ENCODE measurements at regions not wholly inside any gene's neighbourhood (a gene's known extent, or its start where the extent isn't known, plus 50 kb on each side); places are given as distances from the start of the nearest gene placed in this dataset.

GRCh38 chr21:14603202-14603601, 57.1 kb upstream of the SAMSN1 start:
- Mint-ChIP-seq H3K27me3 (ENCODE audit: low read depth) (no peaks in the 10 kb centered on the region), H3K9me3 (no peaks in the 10 kb centered on the region), H3K4me1 (no peaks in the 10 kb centered on the region)

DNA sequence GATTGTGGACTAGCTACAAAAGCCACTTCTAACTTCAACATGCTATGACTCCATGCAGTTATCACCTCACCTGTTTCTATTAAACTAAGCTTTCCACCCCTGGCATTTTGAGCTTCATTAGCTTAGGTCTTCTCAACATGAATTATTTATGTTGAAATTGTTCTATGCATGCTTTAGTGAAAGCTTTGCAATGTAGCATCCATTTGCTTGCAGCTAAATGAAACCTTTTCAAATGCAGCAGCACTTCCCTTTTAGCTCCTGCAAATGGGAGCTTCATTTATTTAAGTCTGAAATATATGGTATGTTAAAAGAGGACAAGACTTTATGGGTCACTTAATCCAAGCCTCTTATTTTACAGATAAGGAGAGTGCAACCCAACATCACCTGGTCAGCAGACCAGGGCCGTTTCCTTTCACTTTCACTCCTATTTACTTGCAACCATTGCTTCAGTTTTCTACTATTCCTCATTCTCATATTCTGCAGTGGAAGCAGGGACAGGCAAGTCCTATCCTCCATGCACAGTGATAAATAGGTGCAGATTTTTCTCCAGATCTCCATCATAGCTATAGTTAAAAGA, 56.4 kb upstream of the SAMSN1 start:
- H3K36me3 Mint-ChIP-seq (ENCODE audit: low read depth): no peaks in the 10 kb centered on the region
- TF ChIP-seq CTCF (conservative IDR thresholded peaks at IDR 0.05): no peak
- no peak for DNase-seq (ENCODE audit: low read depth, low spot score)
- H3K27me3 Mint-ChIP-seq (ENCODE audit: low read depth): no peaks in the 10 kb centered on the region
- no peaks in the 10 kb centered on the region for H3K4me1 Mint-ChIP-seq
- H3K27ac Mint-ChIP-seq (ENCODE audit: unreplicated experiment): no peak overlapping the region
- no peaks in the 10 kb centered on the region for H3K9me3 Mint-ChIP-seq
- no peak overlapping the region for H3K4me3 Mint-ChIP-seq

More at GRCh38 chr21:14603202-14603601, 57.1 kb upstream of the SAMSN1 start:
- no peak for DNase-seq (ENCODE audit: low read depth, low spot score)
- Mint-ChIP-seq H3K27ac (ENCODE audit: unreplicated experiment) (no peak overlapping the region), H3K36me3 (ENCODE audit: low read depth) (no peaks in the 10 kb centered on the region), H3K4me3 (no peak overlapping the region)
- TF ChIP-seq CTCF (conservative IDR thresholded peaks at IDR 0.05): no peak

DNA sequence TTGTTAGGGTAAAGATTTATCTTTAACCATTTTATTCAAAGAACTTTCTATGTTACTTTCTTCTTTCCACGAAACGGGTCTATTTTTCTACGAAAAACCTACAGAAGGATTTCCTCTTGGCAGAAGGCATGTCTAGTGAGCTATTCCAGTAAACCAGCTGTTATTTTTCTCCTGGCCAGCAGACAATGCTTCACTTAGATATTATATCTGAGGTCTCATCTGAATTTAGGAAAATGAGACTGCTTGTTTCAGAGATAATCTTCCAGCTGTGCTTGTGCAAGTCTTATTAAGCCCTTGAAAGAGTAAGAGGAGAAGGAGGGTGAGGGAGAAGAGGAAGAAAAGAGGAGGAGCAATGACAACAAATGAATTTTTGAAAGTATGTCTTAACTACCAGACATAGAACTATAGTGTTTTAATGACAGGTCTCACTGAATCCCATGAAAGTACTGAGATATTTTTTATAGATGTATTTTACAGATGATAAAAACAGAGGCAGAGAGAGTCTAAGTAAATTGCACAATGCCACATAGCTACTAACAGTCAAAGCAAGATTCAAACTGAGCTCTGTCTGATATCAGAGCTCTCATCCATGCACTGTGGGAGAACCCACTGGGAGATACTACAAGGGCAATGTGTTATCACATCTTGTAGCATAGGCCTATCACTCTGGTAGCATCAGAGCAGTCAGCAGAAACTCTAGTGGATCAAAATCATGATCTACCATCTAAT, 54.6 kb upstream of the SAMSN1 start:
- H3K36me3 Mint-ChIP-seq (ENCODE audit: low read depth): no peaks in the 10 kb centered on the region
- DNase-seq (ENCODE audit: low read depth, low spot score): no peak
- H3K9me3 Mint-ChIP-seq: no peaks in the 10 kb centered on the region
- TF ChIP-seq CTCF (conservative IDR thresholded peaks at IDR 0.05): no peak
- H3K4me1 Mint-ChIP-seq: no peaks in the 10 kb centered on the region
- no peaks in the 10 kb centered on the region for H3K27me3 Mint-ChIP-seq (ENCODE audit: low read depth)
- H3K4me3 Mint-ChIP-seq: no peak overlapping the region
- H3K27ac Mint-ChIP-seq (ENCODE audit: unreplicated experiment): no peak overlapping the region

- no peaks in the 10 kb centered on the region for H3K27me3 Mint-ChIP-seq (ENCODE audit: low read depth)
- no peak for TF ChIP-seq CTCF (conservative IDR thresholded peaks at IDR 0.05)
- no peak overlapping the region for H3K27ac Mint-ChIP-seq (ENCODE audit: unreplicated experiment)
- H3K36me3 Mint-ChIP-seq (ENCODE audit: low read depth): no peaks in the 10 kb centered on the region
- peaks cover 2% of the 10 kb centered on the region for H3K9me3 Mint-ChIP-seq
- H3K4me3 Mint-ChIP-seq: no peak overlapping the region
- no peaks in the 10 kb centered on the region for H3K4me1 Mint-ChIP-seq
- no peak for DNase-seq (ENCODE audit: low read depth, low spot score)
These were observed 52.0 kb upstream of the SAMSN1 start for GRCh38 chr21:14598065-14598464.
